Karpas-422 (cell line): ENCODE measurements at regions not wholly inside any gene's neighbourhood (a gene's known extent, or its start where the extent isn't known, plus 50 kb on each side); places are given as distances from the start of the nearest gene placed in this dataset.

Experiments used
- DNase-seq: peaks from one replicate; pipeline ENCODE4 v3.0.0-alpha.2; 2015
- H2AFZ ChIP-seq: fragments of 200-600 bp; sonication (generic); 2 replicates; pipeline ENCODE4 v1.6.1; 2014; ENCODE audit warnings: antibody characterized with exemption, low read length, mixed read lengths
- H3K27ac ChIP-seq: fragments of 200-600 bp; sonication (generic); 2 replicates; pipeline ENCODE4 v1.5.1; 2014; ENCODE audit warnings: mild to moderate bottlenecking, low read length, moderate library complexity
- H3K27me3 ChIP-seq: fragments of 200-600 bp; sonication (generic); 2 replicates; pipeline ENCODE4 v1.6.1; 2014; ENCODE audit warnings: low read length, mixed read lengths
- H3K36me3 ChIP-seq: fragments of 200-600 bp; sonication (generic); 2 replicates; pipeline ENCODE4 v1.6.1; 2014; ENCODE audit warnings: low read length, mixed read lengths; ENCODE audit not compliant: insufficient read depth
- H3K4me1 ChIP-seq: fragments of 200-600 bp; sonication (generic); 2 replicates; pipeline ENCODE4 v1.6.1; 2014; ENCODE audit warnings: mild to moderate bottlenecking, low read length, mixed read lengths
- H3K4me2 ChIP-seq: fragments of 200-600 bp; sonication (generic); 2 replicates; pipeline ENCODE4 v1.6.1; 2014; ENCODE audit warnings: low read length, low read depth, mild to moderate bottlenecking; ENCODE audit not compliant: poor library complexity, severe bottlenecking
- H3K4me3 ChIP-seq: fragments of 200-600 bp; sonication (generic); 2 replicates; pipeline ENCODE4 v1.5.1; 2014; ENCODE audit warnings: mild to moderate bottlenecking, antibody characterized with exemption, low read length, mixed read lengths
- H3K79me2 ChIP-seq: fragments of 200-600 bp; sonication (generic); 2 replicates; pipeline ENCODE4 v1.6.1; 2014; ENCODE audit warnings: mild to moderate bottlenecking, low read length, mixed read lengths
- H3K9ac ChIP-seq: fragments of 200-600 bp; sonication (generic); 2 replicates; pipeline ENCODE4 v1.6.0; 2014; ENCODE audit warnings: low read length
- H3K9me2 ChIP-seq: fragments of 200-600 bp; sonication (generic), shearing (Covaris generic); replicated peaks from 2 replicates; pipeline ENCODE4 v1.6.0; 2014; ENCODE audit warnings: mild to moderate bottlenecking, low read length, moderate library complexity; ENCODE audit not compliant: insufficient read depth
- H3K9me3 ChIP-seq: fragments of 300-700, 200-600 bp; sonication (generic); 2 replicates; pipeline ENCODE4 v1.6.1; 2014; ENCODE audit warnings: low read length, mixed read lengths
- H4K20me1 ChIP-seq: fragments of 200-600 bp; sonication (generic); 2 replicates; pipeline ENCODE4 v1.6.1; 2014; ENCODE audit warnings: mild to moderate bottlenecking, antibody characterized with exemption, low read length, low read depth; ENCODE audit not compliant: insufficient read depth

DNA sequence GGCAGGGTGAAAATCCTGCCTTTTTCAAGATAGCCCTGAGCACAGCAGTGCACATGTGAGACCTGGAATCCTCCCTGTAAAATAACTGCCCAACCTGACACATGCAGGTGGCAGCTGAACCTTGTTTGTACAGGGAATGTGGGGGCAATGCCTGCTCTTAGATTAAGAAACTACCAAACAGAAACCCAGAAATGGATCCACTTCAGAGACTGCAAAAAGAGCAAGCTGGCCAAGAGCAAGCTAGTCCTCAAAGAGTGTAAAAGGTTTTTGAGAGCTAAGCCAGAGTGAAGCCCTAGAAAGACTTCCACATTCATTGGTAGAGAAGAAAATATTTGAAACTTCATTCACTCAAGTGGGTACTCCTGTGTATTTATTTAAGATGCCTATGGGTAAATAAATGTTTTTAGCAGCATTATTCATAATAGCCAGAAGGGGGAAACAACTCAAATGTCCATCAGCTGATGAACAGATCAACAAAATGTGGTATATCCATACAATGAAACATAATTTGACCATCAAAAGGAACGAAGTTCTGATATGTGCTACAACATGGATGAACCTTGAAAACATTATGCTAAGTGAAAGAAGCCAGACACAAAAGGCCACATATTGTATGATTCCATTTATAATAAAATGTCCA lies 96.0 kb upstream of the TSC22D2 start:
- no peaks in the 10 kb centered on the region for H3K36me3 ChIP-seq
- H4K20me1 ChIP-seq = no peaks in the 10 kb centered on the region
- no peaks in the 10 kb centered on the region for H3K79me2 ChIP-seq
- no peaks in the 10 kb centered on the region for H3K9me3 ChIP-seq
- no peak overlapping the region for H3K9ac ChIP-seq
- no peaks in the 10 kb centered on the region for H3K27me3 ChIP-seq
- H3K27ac ChIP-seq = no peak overlapping the region
- DNase-seq = no peak
- no peaks in the 10 kb centered on the region for H3K4me1 ChIP-seq
- H3K4me3 ChIP-seq = no peak overlapping the region
- no peaks in the 10 kb centered on the region for H3K9me2 ChIP-seq
- no peak overlapping the region for H3K4me2 ChIP-seq
- H2AFZ ChIP-seq = no peak overlapping the region

DNA sequence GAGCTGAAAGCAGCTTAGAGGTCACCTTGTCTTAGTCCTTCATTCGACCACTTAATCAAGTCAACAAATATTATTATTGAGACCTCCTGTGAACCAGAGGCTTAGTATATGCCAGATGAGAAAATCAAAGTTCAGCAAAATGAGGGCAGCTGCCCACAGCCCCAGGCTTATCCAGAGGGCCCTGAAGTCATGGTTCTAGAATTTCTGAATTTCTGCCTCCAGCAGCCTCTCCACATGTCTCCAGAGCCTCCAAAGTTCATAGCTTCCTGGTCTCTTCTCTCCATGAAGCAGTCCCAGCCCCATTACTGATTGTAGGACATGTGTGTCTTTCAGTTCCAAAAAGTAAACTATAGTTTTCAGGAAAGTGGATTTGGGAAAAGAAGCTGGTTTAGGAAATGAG lies 96.9 kb upstream of the TSC22D2 start:
- Histone ChIP-seq H3K4me2 (no peak overlapping the region), H3K27ac (no peak overlapping the region), H3K36me3 (no peaks in the 10 kb centered on the region), H3K4me1 (no peaks in the 10 kb centered on the region), H3K9ac (no peak overlapping the region), H3K4me3 (no peak overlapping the region), H3K79me2 (no peaks in the 10 kb centered on the region), H2AFZ (no peak overlapping the region), H4K20me1 (no peaks in the 10 kb centered on the region), H3K27me3 (no peaks in the 10 kb centered on the region), H3K9me2 (no peaks in the 10 kb centered on the region), H3K9me3 (no peaks in the 10 kb centered on the region)
- DNase-seq = no peak

DNA sequence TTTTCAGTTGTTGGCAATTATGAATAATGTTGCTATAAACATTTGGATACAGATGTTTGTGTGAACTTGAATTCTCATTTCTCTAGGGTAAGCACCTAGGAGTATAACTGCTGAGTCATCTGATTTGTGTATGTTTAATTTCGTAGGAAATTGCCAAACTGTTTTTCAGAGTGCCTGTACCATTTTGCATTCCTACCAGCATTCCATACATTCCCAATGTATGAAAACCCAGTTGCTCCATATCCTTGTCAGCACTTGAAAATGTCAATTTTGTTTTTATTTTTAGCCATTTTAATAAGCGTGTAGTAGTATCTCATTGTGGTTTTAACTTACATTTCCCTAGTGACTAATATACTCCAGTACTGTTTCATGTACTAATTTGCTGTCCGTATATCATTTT lies 98.5 kb upstream of the TSC22D2 start:
- no peak overlapping the region for H3K4me3 ChIP-seq
- H3K27me3 ChIP-seq = no peaks in the 10 kb centered on the region
- no peaks in the 10 kb centered on the region for H4K20me1 ChIP-seq
- H3K9me3 ChIP-seq = no peaks in the 10 kb centered on the region
- no peaks in the 10 kb centered on the region for H3K9me2 ChIP-seq
- no peaks in the 10 kb centered on the region for H3K36me3 ChIP-seq
- no peak overlapping the region for H3K4me2 ChIP-seq
- no peaks in the 10 kb centered on the region for H3K79me2 ChIP-seq
- H3K4me1 ChIP-seq = no peaks in the 10 kb centered on the region
- no peak overlapping the region for H3K9ac ChIP-seq
- DNase-seq = no peak
- H2AFZ ChIP-seq = no peak overlapping the region
- no peak overlapping the region for H3K27ac ChIP-seq

DNA sequence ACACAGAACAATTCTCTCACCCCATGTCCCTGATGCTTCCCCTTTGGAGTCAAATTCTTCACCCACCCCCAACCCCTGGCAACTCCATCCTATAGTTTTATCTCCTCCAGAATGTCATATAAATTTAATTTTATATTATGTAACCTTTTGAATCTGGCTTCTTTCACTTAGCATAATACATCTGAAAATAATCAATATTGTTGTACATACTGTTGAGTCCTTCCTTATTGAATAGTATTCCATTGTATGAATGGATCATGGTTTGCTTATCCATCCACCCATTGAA lies 98.9 kb upstream of the TSC22D2 start:
- no peaks in the 10 kb centered on the region for H4K20me1 ChIP-seq
- H3K9me3 ChIP-seq = no peaks in the 10 kb centered on the region
- H3K27ac ChIP-seq = no peak overlapping the region
- H3K27me3 ChIP-seq = no peaks in the 10 kb centered on the region
- H3K9me2 ChIP-seq = no peaks in the 10 kb centered on the region
- no peak overlapping the region for H3K4me3 ChIP-seq
- no peak overlapping the region for H2AFZ ChIP-seq
- no peak overlapping the region for H3K4me2 ChIP-seq
- H3K79me2 ChIP-seq = no peaks in the 10 kb centered on the region
- no peaks in the 10 kb centered on the region for H3K4me1 ChIP-seq
- no peak for DNase-seq
- no peaks in the 10 kb centered on the region for H3K36me3 ChIP-seq
- H3K9ac ChIP-seq = no peak overlapping the region

DNA sequence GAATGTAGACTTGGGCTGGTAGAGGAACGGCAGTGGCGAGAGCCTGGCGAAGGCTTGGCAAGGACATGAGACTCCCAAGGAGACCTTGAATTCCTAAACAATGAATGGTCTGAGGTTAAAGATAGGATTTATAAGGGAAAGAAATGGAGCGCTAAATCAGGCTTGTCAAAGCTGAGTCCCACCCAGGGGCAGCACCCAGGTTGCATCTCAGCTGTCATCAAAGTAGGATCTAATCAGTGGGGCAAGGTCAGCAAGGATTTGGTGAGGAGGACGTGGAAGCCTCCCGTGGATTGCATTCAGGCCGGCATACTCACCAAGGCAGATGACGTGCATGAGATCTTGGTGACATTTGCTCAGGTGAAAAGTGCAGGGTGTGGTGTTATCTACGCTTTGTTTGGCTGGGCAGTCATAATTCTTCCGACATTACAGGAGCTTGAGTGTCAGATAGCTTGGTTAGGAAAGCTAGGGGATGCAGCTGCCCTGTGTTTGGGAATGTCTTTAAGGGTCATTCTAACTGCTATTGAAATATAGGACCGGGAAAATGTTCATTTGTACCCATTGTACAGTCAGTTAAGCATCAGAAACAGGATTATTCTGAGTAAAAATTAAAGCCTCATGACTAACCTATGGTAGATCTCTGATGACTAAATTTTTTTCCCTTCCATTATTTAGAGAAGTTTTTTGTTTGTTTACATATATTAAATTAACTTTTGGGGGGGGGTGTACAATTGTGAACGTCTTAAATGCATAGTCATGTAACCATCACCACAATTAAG lies 99.4 kb upstream of the TSC22D2 start:
- H3K36me3 ChIP-seq = no peaks in the 10 kb centered on the region
- peaks cover under 1% of the 10 kb centered on the region for H3K4me1 ChIP-seq
- no peaks in the 10 kb centered on the region for H3K9me3 ChIP-seq
- no peak overlapping the region for H3K27ac ChIP-seq
- no peak for DNase-seq
- H4K20me1 ChIP-seq = no peaks in the 10 kb centered on the region
- H3K9me2 ChIP-seq = no peaks in the 10 kb centered on the region
- no peak overlapping the region for H2AFZ ChIP-seq
- H3K79me2 ChIP-seq = no peaks in the 10 kb centered on the region
- no peak overlapping the region for H3K4me3 ChIP-seq
- H3K9ac ChIP-seq = no peak overlapping the region
- H3K4me2 ChIP-seq = no peak overlapping the region
- no peaks in the 10 kb centered on the region for H3K27me3 ChIP-seq

DNA sequence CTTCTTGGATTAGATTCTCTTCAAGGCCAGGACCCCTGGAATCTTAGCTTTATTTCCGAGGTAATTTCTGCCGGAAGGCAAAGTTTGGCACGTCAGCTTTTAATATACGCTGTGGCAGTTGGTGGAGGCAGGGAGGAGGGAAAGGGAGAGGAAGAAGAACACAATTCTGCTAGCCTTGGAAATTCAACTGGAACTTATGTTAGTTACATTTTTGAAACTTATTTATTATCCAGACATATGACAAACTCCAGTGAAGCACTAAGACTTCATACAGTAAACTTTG lies 100.1 kb upstream of the TSC22D2 start:
- H3K27ac ChIP-seq = no peak overlapping the region
- no peak overlapping the region for H3K9ac ChIP-seq
- no peaks in the 10 kb centered on the region for H3K36me3 ChIP-seq

GRCh38 chr3:150307311-150308036 lies 100.6 kb upstream of the TSC22D2 start:
- no peak for DNase-seq
- H3K4me1 ChIP-seq = peaks cover 9% of the 10 kb centered on the region
- H3K4me3 ChIP-seq = no peak overlapping the region
- H3K9me3 ChIP-seq = no peaks in the 10 kb centered on the region
- no peaks in the 10 kb centered on the region for H3K9me2 ChIP-seq
- H2AFZ ChIP-seq = no peak overlapping the region
- H3K4me2 ChIP-seq = no peak overlapping the region
- no peaks in the 10 kb centered on the region for H3K79me2 ChIP-seq
- 0 out of 2 replicates have a peak, but pooled peaks cover 2% of the 10 kb centered on the region for H3K27me3 ChIP-seq
- H3K36me3 ChIP-seq = no peaks in the 10 kb centered on the region
- H4K20me1 ChIP-seq = no peaks in the 10 kb centered on the region
- H3K27ac ChIP-seq = no peak overlapping the region
- H3K9ac ChIP-seq = no peak overlapping the region

More for the DNA sequence above, 100.1 kb upstream of the TSC22D2 start:
- H2AFZ ChIP-seq = no peak overlapping the region
- H3K4me3 ChIP-seq = no peak overlapping the region
- H3K4me1 ChIP-seq = peaks cover 7% of the 10 kb centered on the region
- 0 out of 2 replicates have a peak, but pooled peaks cover 2% of the 10 kb centered on the region for H3K27me3 ChIP-seq
- H3K9me2 ChIP-seq = no peaks in the 10 kb centered on the region
- H3K4me2 ChIP-seq = no peak overlapping the region
- H4K20me1 ChIP-seq = no peaks in the 10 kb centered on the region
- H3K9me3 ChIP-seq = no peaks in the 10 kb centered on the region
- DNase-seq = no peak
- no peaks in the 10 kb centered on the region for H3K79me2 ChIP-seq

- H3K4me3 ChIP-seq = no peak overlapping the region
- no peaks in the 10 kb centered on the region for H3K9me3 ChIP-seq
- H3K27ac ChIP-seq = no peak overlapping the region
- 0 out of 2 replicates have a peak, but pooled peaks cover 2% of the 10 kb centered on the region for H3K27me3 ChIP-seq
- no peaks in the 10 kb centered on the region for H3K79me2 ChIP-seq
- H3K36me3 ChIP-seq = no peaks in the 10 kb centered on the region
- peaks cover 9% of the 10 kb centered on the region for H3K4me1 ChIP-seq
- H4K20me1 ChIP-seq = no peaks in the 10 kb centered on the region
- H3K4me2 ChIP-seq = no peak overlapping the region
- DNase-seq = no peak
- H3K9ac ChIP-seq = no peak overlapping the region
- no peaks in the 10 kb centered on the region for H3K9me2 ChIP-seq
- no peak overlapping the region for H2AFZ ChIP-seq
Measured at GRCh38 chr3:150306906-150307305, 101.2 kb upstream of the TSC22D2 start.
